Retinal pigment epithelial cell (primary cell): ENCODE measurements at regions not wholly inside any gene's neighbourhood (a gene's known extent, or its start where the extent isn't known, plus 50 kb on each side); places are given as distances from the start of the nearest gene placed in this dataset.

ENCODE experiments used
- DNase-seq: peaks from one replicate; pipeline ENCODE4 v3.0.0-alpha.2; 2010; ENCODE audit warnings: low read depth
- H3K4me3 ChIP-seq: 2 replicates; pipeline ENCODE4 v1.5.1; 2011; ENCODE audit warnings: mild to moderate bottlenecking, low read length, control low read depth, moderate library complexity
- CTCF ChIP-seq: conservative IDR thresholded peaks from 2 replicates; pipeline ENCODE4 v1.5.1; 2011; ENCODE audit warnings: low read depth, low read length, control low read depth, inconsistent platforms

GRCh38 chr1:11374748-11375110 is 101.7 kb downstream of the UBIAD1 start:
- TF ChIP-seq CTCF = no peak
- no peak for DNase-seq
- no peak overlapping the region for H3K4me3 ChIP-seq

GRCh38 chr1:11377001-11377583 is 101.9 kb upstream of the DISP3 start:
- no peak for DNase-seq
- no peak overlapping the region for H3K4me3 ChIP-seq
- TF ChIP-seq CTCF = no peak

- no peak for DNase-seq
- no peak overlapping the region for H3K4me3 ChIP-seq
- no peak for TF ChIP-seq CTCF
Observed at GRCh38 chr1:11377954-11378353, 101.0 kb upstream of the DISP3 start.

GRCh38 chr1:11379851-11380250 is 99.1 kb upstream of the DISP3 start:
- TF ChIP-seq CTCF = no peak
- no peak for DNase-seq
- no peak overlapping the region for H3K4me3 ChIP-seq

GRCh38 chr1:11380500-11380899 is 98.5 kb upstream of the DISP3 start:
- DNase-seq = no peak

GRCh38 chr1:11383553-11384169 is 95.3 kb upstream of the DISP3 start:
- DNase-seq = no peak
- H3K4me3 ChIP-seq = no peak overlapping the region
- no peak for TF ChIP-seq CTCF

More at GRCh38 chr1:11380500-11380899, 98.5 kb upstream of the DISP3 start:
- no peak overlapping the region for H3K4me3 ChIP-seq
- TF ChIP-seq CTCF = no peak

- no peak for DNase-seq
Observed at GRCh38 chr1:11384170-11384554, 94.8 kb upstream of the DISP3 start.

More at GRCh38 chr1:11384170-11384554, 94.8 kb upstream of the DISP3 start:
- TF ChIP-seq CTCF = no peak
- no peak overlapping the region for H3K4me3 ChIP-seq
